ENCODE measurements at regions not wholly inside any gene's neighbourhood (a gene's known extent, or its start where the extent isn't known, plus 50 kb on each side); places are given as distances from the start of the nearest gene placed in this dataset.
A peak's percentile ranks its signal among the peaks of the same experiment; 100 is the strongest.

DNA sequence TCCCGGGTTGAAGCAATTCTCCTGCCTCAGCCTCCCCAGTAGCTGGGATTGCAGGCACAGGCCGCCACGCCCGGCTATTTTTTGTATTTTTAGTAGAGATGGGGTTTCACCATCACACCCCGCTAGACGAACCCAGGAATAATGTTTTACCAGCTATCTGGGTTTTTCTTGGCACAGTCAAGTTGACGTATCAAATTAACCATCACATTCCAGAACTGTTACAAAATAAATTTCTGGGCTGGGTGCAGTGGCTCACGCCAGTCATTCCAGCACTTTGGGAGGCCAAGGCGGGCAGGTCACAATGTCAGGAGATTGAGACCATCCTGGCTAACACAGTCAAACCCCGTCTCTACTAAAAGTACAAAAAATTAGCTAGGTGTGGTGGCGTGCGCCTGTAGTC lies 501.2 kb downstream of the SHISA9 start:
- H3K4me3 ChIP-seq (ENCODE audit: low read length): no peak overlapping the region
- no peaks in the 10 kb centered on the region for H3K9me3 ChIP-seq (replicated peaks; ENCODE audit: low read length)
- peaks cover 23% of the 10 kb centered on the region for H3K4me1 ChIP-seq (ENCODE audit: control insufficient read depth, insufficient read depth, low read length)
- H3K9ac ChIP-seq (ENCODE audit: low read depth, low read length): peak overlapping the region; percentile 30
- no peaks in the 10 kb centered on the region for H3K27me3 ChIP-seq (ENCODE audit: control insufficient read depth, insufficient read depth, low read length)
- peak overlapping the region; percentile 4 for H3K4me2 ChIP-seq (ENCODE audit: low read length)
- H3K36me3 ChIP-seq (ENCODE audit: insufficient read depth, low read length): no peaks in the 10 kb centered on the region

DNA sequence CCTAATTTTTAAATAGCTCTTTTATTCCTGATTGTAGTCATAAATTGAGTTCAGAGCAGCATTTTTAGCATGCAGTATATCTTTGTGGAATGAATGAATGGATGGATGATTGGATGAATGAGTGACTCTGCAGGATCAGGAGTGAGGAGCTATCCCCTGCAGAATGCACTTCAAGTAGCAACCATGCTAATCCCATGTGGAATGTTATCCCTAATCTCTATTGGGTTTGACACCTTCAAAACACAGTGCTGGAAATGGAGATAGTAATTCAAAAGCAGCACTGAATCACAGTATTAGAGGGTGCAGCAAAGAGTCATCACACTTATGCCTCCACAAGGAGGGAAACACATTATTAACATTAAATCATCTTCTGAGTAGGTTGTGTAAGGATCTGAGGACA lies 501.9 kb downstream of the SHISA9 start:
- H3K9ac ChIP-seq (ENCODE audit: low read depth, low read length): peak overlapping the region; percentile 13
- H3K4me1 ChIP-seq (ENCODE audit: control insufficient read depth, insufficient read depth, low read length): peaks cover 23% of the 10 kb centered on the region
- no peaks in the 10 kb centered on the region for H3K27me3 ChIP-seq (ENCODE audit: control insufficient read depth, insufficient read depth, low read length)
- no peak overlapping the region for H3K4me2 ChIP-seq (ENCODE audit: low read length)
- no peaks in the 10 kb centered on the region for H3K9me3 ChIP-seq (replicated peaks; ENCODE audit: low read length)
- no peak overlapping the region for H3K4me3 ChIP-seq (ENCODE audit: low read length)
- H3K36me3 ChIP-seq (ENCODE audit: insufficient read depth, low read length): no peaks in the 10 kb centered on the region

DNA sequence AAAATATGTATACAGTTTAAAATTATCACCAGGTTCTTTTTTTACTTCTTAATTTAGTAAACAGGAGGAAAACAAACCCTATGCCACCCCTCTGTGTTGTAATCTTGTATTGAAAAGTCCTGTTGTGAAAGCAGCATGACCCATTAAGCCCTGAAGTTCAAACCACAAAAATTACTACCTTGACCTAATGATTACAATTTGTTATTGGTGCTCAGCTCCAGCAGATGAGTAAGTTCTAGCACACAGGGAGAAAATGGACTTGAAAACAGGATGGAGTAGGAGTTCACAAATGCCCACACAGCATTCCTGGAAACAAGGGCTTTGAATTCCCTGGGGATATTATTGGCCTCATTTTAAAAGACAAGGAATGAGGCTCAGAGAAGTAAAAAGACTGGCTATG lies 505.8 kb upstream of the ERCC4 start:
- H3K4me1 ChIP-seq (ENCODE audit: control insufficient read depth, insufficient read depth, low read length): peaks cover 13% of the 10 kb centered on the region
- H3K36me3 ChIP-seq (ENCODE audit: insufficient read depth, low read length): no peaks in the 10 kb centered on the region
- no peak overlapping the region for H3K4me3 ChIP-seq (ENCODE audit: low read length)
- no peaks in the 10 kb centered on the region for H3K27me3 ChIP-seq (ENCODE audit: control insufficient read depth, insufficient read depth, low read length)
- no peak overlapping the region for H3K4me2 ChIP-seq (ENCODE audit: low read length)
- H3K9ac ChIP-seq (ENCODE audit: low read depth, low read length): no peak overlapping the region
- no peaks in the 10 kb centered on the region for H3K9me3 ChIP-seq (replicated peaks; ENCODE audit: low read length)

DNA sequence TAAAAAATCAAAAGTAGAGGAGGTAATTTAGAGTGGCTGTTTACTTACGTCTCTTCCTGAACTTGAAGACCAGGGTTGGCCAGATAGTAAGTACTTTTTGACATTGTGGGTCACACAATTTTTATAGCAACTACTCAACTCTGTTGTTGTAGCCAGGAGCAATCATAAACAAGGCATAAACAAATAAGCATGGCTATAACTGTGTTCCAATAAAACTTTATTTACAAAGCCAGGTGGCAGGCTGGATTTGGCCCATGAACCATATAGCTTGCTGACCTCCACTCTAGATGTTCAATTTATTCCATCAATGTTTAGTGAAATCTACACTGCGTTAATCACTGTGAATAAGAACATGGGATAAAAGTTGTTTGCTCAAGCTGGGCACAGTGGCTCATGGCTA lies 500.4 kb upstream of the ERCC4 start:
- Histone ChIP-seq H3K4me3 (ENCODE audit: low read length) (no peak overlapping the region), H3K36me3 (ENCODE audit: insufficient read depth, low read length) (no peaks in the 10 kb centered on the region), H3K27me3 (ENCODE audit: control insufficient read depth, insufficient read depth, low read length) (no peaks in the 10 kb centered on the region), H3K4me1 (ENCODE audit: control insufficient read depth, insufficient read depth, low read length) (peaks cover 13% of the 10 kb centered on the region), H3K9ac (ENCODE audit: low read depth, low read length) (no peak overlapping the region), H3K4me2 (ENCODE audit: low read length) (no peak overlapping the region), H3K9me3 (replicated peaks; ENCODE audit: low read length) (no peaks in the 10 kb centered on the region)

DNA sequence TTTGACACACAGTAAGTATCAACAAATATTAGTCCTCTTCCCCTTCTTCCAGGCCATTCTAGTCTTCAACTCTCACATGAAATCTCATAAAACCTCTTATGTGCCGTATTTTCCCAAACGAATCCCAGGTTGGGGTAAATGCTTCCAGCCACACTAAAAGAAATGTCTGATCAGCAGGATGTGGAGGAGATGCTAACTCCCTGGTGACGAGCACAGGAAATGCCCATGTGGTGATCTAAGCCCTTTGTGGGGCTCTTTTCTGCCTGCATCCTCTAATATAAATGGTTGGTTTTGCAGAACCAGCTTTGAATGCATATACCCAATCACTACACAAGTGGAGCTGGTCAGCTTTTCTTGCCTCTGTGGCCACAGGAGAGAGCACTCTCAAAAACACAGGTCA lies 498.2 kb upstream of the ERCC4 start:
- no peaks in the 10 kb centered on the region for H3K9me3 ChIP-seq (replicated peaks; ENCODE audit: low read length)
- no peak overlapping the region for H3K4me3 ChIP-seq (ENCODE audit: low read length)
- H3K4me1 ChIP-seq (ENCODE audit: control insufficient read depth, insufficient read depth, low read length): peaks cover 10% of the 10 kb centered on the region
- no peaks in the 10 kb centered on the region for H3K36me3 ChIP-seq (ENCODE audit: insufficient read depth, low read length)
- no peak overlapping the region for H3K9ac ChIP-seq (ENCODE audit: low read depth, low read length)
- H3K27me3 ChIP-seq (ENCODE audit: control insufficient read depth, insufficient read depth, low read length): no peaks in the 10 kb centered on the region
- H3K4me2 ChIP-seq (ENCODE audit: low read length): peak overlapping the region; percentile 9

DNA sequence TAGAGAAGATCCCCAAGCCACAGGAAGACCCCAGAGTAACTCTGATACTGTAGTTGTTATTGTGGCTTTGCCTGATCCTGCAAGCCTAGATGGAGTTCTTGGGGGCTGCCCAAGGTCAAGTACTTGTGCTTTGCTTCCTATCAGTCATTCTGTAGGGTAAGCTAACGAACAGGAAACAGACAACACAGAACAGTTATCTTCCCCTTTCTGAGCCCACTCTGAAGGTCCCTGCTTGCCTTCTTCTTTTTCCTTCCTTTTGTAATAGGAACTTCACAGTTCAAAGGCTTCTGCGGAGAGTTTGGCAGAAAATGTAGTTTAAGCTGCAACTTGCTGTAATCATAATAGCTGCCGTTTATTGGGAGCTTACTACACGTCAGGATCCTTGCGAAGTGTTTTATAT lies 494.1 kb upstream of the ERCC4 start:
- Histone ChIP-seq H3K27me3 (ENCODE audit: control insufficient read depth, insufficient read depth, low read length) (no peaks in the 10 kb centered on the region), H3K4me1 (ENCODE audit: control insufficient read depth, insufficient read depth, low read length) (peaks cover 32% of the 10 kb centered on the region), H3K9me3 (replicated peaks; ENCODE audit: low read length) (no peaks in the 10 kb centered on the region), H3K9ac (ENCODE audit: low read depth, low read length) (no peak overlapping the region), H3K4me2 (ENCODE audit: low read length) (no peak overlapping the region), H3K4me3 (ENCODE audit: low read length) (no peak overlapping the region), H3K36me3 (ENCODE audit: insufficient read depth, low read length) (no peaks in the 10 kb centered on the region)

DNA sequence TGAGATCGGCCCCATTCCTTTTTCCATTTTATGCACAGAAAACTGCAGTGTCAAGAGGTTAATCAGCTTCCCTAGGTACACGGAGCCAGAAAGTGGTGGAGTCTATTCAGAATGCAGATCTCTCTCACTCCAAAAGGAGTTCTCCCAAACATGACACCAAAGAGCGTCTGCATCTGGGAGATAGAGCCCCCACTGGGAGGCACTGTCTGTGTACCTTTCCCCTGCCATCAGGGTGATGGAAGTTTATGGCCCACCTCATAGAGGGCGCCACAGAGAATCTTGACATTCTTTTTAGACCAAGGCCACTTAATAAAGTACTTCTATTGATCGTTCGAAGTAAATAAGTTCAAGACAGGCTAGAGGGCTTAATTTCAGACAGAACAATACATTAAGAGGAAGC lies 493.7 kb upstream of the ERCC4 start:
- no peaks in the 10 kb centered on the region for H3K27me3 ChIP-seq (ENCODE audit: control insufficient read depth, insufficient read depth, low read length)
- H3K4me3 ChIP-seq (ENCODE audit: low read length): no peak overlapping the region
- H3K36me3 ChIP-seq (ENCODE audit: insufficient read depth, low read length): no peaks in the 10 kb centered on the region
- peaks cover 32% of the 10 kb centered on the region for H3K4me1 ChIP-seq (ENCODE audit: control insufficient read depth, insufficient read depth, low read length)
- no peaks in the 10 kb centered on the region for H3K9me3 ChIP-seq (replicated peaks; ENCODE audit: low read length)
- no peak overlapping the region for H3K4me2 ChIP-seq (ENCODE audit: low read length)
- H3K9ac ChIP-seq (ENCODE audit: low read depth, low read length): no peak overlapping the region

DNA sequence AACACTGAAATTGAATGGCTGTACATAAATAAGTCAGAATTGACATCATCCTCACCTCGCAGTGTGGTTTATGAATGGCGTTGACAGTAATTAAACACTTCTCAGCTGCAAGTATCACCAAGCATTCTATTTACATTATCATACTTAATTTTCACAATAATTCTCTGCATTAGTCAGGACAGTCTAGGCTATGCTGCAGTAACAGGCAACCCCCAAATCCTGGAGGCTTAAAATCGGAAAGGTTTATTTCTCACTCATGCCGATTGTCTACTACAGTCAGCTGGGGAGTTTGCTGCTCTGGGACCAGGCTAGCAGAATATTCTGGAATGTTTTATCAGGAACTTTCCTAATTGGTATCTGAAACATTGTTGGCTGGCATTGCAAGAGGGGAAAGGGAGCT lies 493.2 kb upstream of the ERCC4 start:
- Histone ChIP-seq H3K4me2 (ENCODE audit: low read length) (no peak overlapping the region), H3K36me3 (ENCODE audit: insufficient read depth, low read length) (no peaks in the 10 kb centered on the region), H3K4me1 (ENCODE audit: control insufficient read depth, insufficient read depth, low read length) (peaks cover 28% of the 10 kb centered on the region), H3K27me3 (ENCODE audit: control insufficient read depth, insufficient read depth, low read length) (no peaks in the 10 kb centered on the region), H3K9me3 (replicated peaks; ENCODE audit: low read length) (no peaks in the 10 kb centered on the region), H3K4me3 (ENCODE audit: low read length) (no peak overlapping the region), H3K9ac (ENCODE audit: low read depth, low read length) (no peak overlapping the region)

DNA sequence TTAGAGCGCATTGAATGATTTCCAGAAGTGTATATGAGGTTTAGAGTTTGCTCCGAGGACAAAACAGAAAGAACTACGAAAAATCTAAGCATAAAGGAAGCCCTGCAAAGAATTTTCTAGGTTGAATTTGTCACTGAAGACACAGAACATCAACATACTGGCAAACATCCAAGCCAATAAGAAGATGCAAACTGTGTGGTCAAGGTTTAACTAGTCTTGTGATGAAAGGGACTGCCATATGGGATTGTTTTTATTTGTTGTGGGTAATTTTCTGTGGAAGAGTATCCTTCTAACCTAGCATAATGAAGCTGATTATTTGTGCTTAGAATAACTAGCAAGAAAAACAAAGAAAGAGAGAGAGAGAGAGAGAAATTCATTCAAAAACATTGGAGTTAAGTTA lies 492.0 kb upstream of the ERCC4 start:
- H3K27me3 ChIP-seq (ENCODE audit: control insufficient read depth, insufficient read depth, low read length): no peaks in the 10 kb centered on the region
- H3K4me3 ChIP-seq (ENCODE audit: low read length): no peak overlapping the region
- H3K9me3 ChIP-seq (replicated peaks; ENCODE audit: low read length): no peaks in the 10 kb centered on the region

DNA sequence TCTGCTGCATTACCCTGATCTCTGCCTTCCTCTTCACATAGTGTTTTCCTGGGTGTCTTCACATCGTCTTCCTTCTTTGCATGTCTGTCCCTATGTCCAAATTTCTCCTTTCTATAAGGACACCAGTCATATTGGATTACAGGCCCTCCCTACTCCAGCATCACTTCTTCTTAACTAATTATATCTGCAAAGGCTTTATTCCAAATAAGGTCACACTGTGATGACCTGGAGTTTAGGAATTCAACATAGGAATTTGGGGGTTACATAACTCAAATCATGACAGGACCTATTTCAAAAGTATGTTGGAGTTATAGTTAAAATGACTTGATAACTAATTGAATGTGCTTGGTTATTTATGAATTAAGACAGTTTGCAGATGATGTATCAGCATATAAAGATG lies 490.5 kb upstream of the ERCC4 start:
- Histone ChIP-seq H3K4me3 (ENCODE audit: low read length) (no peak overlapping the region), H3K27me3 (ENCODE audit: control insufficient read depth, insufficient read depth, low read length) (no peaks in the 10 kb centered on the region), H3K9me3 (replicated peaks; ENCODE audit: low read length) (no peaks in the 10 kb centered on the region), H3K4me1 (ENCODE audit: control insufficient read depth, insufficient read depth, low read length) (peaks cover 22% of the 10 kb centered on the region), H3K9ac (ENCODE audit: low read depth, low read length) (no peak overlapping the region), H3K4me2 (ENCODE audit: low read length) (no peak overlapping the region), H3K36me3 (ENCODE audit: insufficient read depth, low read length) (no peaks in the 10 kb centered on the region)

More for the DNA sequence above, 492.0 kb upstream of the ERCC4 start:
- H3K9ac ChIP-seq (ENCODE audit: low read depth, low read length): no peak overlapping the region
- H3K4me2 ChIP-seq (ENCODE audit: low read length): no peak overlapping the region
- H3K36me3 ChIP-seq (ENCODE audit: insufficient read depth, low read length): no peaks in the 10 kb centered on the region
- H3K4me1 ChIP-seq (ENCODE audit: control insufficient read depth, insufficient read depth, low read length): peaks cover 22% of the 10 kb centered on the region

DNA sequence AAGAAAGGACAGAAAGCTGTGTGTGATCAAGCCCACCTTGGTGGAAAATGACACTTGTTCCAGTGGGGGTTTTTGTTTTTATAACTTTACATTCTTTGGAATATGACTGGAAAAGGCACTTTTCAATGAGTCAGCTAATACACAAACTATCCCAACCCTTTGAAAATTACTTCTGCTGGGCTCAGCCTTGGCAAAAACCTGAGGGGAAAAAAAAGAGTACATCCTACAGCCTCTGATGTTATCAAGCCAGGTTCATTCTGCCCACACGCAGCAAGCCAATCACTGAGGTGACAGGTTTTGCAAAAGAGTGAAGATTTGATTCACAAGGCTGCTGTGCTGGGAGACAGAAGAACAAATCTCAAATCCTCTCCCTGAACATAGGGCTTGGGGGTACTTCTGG lies 484.5 kb upstream of the ERCC4 start:
- no peak overlapping the region for H3K4me3 ChIP-seq (ENCODE audit: low read length)

DNA sequence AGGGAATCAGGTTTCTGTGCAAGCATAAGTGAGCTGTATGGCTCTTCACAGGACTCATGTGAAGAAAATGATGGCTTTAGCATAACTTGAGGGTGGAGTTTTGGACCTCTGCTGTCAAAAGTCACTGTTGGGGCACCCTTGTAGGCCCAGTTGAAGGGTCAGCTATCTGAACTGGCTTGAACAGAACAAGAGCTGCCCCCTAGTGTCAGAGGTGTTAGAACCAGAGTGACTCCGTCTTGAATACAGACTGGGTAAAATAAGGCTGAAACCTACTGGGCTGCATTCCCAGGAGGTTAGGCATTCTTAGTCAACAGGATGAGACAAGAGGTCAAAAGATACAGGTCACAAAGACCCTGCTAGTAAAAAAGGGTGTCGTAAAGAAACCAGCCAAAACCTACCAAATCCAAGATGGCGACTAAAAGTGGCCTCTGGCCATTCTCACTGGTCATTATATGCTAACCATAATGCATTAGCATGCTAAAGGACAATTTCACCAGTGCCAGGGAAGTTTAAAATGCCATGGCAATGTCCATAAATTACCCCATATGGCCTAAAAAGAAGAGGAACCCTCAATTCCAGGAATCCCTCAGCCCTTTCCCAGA lies 484.0 kb upstream of the ERCC4 start:
- Histone ChIP-seq H3K4me2 (ENCODE audit: low read length) (no peak overlapping the region), H3K27me3 (ENCODE audit: control insufficient read depth, insufficient read depth, low read length) (no peaks in the 10 kb centered on the region), H3K9ac (ENCODE audit: low read depth, low read length) (no peak overlapping the region), H3K4me3 (ENCODE audit: low read length) (no peak overlapping the region), H3K36me3 (ENCODE audit: insufficient read depth, low read length) (no peaks in the 10 kb centered on the region), H3K9me3 (replicated peaks; ENCODE audit: low read length) (no peaks in the 10 kb centered on the region), H3K4me1 (ENCODE audit: control insufficient read depth, insufficient read depth, low read length) (peaks cover 25% of the 10 kb centered on the region)

More for the DNA sequence above, 484.5 kb upstream of the ERCC4 start:
- no peaks in the 10 kb centered on the region for H3K9me3 ChIP-seq (replicated peaks; ENCODE audit: low read length)
- H3K4me1 ChIP-seq (ENCODE audit: control insufficient read depth, insufficient read depth, low read length): peaks cover 25% of the 10 kb centered on the region
- no peak overlapping the region for H3K4me2 ChIP-seq (ENCODE audit: low read length)
- H3K36me3 ChIP-seq (ENCODE audit: insufficient read depth, low read length): no peaks in the 10 kb centered on the region
- H3K9ac ChIP-seq (ENCODE audit: low read depth, low read length): no peak overlapping the region
- H3K27me3 ChIP-seq (ENCODE audit: control insufficient read depth, insufficient read depth, low read length): no peaks in the 10 kb centered on the region
